Activated effector memory CD4-positive, alpha-beta T cell treated with Interleukin-2 at 50 U/mL for 16 hours (primary cell): ENCODE measurements at regions not wholly inside any gene's neighbourhood (a gene's known extent, or its start where the extent isn't known, plus 50 kb on each side); places are given as distances from the start of the nearest gene placed in this dataset.

ENCODE experiments used
- DNase-seq: peaks from one replicate; pipeline ENCODE4 v3.0.0-alpha.2; 2020

- DNase-seq, result no peak
Observed at GRCh38 chr12:67593461-67594330, 54.8 kb upstream of the DYRK2 start.

GRCh38 chr12:67594888-67595287 is 53.7 kb upstream of the DYRK2 start:
- no peak for DNase-seq

- DNase-seq, result no peak
Observed at GRCh38 chr12:67595365-67595764, 53.2 kb upstream of the DYRK2 start.

GRCh38 chr12:67598598-67598997 is 49.9 kb upstream of the DYRK2 start:
- DNase-seq, result no peak
